B cell (primary cell): ENCODE measurements at regions not wholly inside any gene's neighbourhood (a gene's known extent, or its start where the extent isn't known, plus 50 kb on each side); places are given as distances from the start of the nearest gene placed in this dataset.

ENCODE experiments used
- ATAC-seq: fragments of 200-7000 bp; cut with Tn5 transposase; one replicate; pipeline ENCODE4 v1.10.0; 2021; ENCODE audit warnings: low read depth, mild to moderate bottlenecking, moderate number of reproducible peaks, moderate library complexity
- CTCF ChIA-PET: fragments of 350-600 bp; sonication (Branson Sonifier 250); formaldehyde crosslinking; loops from one replicate; lab custom pipeline; 2021; ENCODE audit warnings: antibody characterized with exemption, inconsistent platforms; lab: Charles Lee
- POLR2A ChIA-PET: fragments of 350-600 bp; sonication (Branson Sonifier 250); formaldehyde crosslinking; loops from one replicate; lab custom pipeline; 2021; ENCODE audit warnings: antibody characterized with exemption; lab: Charles Lee
- DNase-seq: peaks from one replicate; pipeline ENCODE4 v3.0.0; 2013
- H2AFZ ChIP-seq: 2 replicates; pipeline ENCODE4 v1.6.1; 2012; ENCODE audit warnings: mild to moderate bottlenecking, low read depth, low read length; ENCODE audit not compliant: insufficient read depth, poor library complexity, severe bottlenecking
- H3K27ac ChIP-seq, 2 donors: 1 replicate in 1 of 2; 2 replicates in 1 of 2; pipeline ENCODE4 v1.5.1; 2012 to 2013; ENCODE audit warnings: low read length in 2 of 2, mild to moderate bottlenecking in 2 of 2, moderate library complexity in 1 of 2
- H3K27me3 ChIP-seq, 4 experiments: fragments of 200-600 bp in 1 of 4; sonication (generic) in 1 of 4; replicated peaks in 1 of 4; 1 replicate in 2 of 4; 2 replicates in 2 of 4; pipeline versions ENCODE4 v1.6.1 to v1.7.0; 2013 to 2016; ENCODE audit warnings: low read length in 3 of 4, mild to moderate bottlenecking in 2 of 4, mixed read lengths in 1 of 4, moderate library complexity in 1 of 4; ENCODE audit not compliant: insufficient read depth in 4 of 4, control insufficient read depth in 3 of 4; ENCODE audit errors: control extremely low read depth in 1 of 4
- H3K36me3 ChIP-seq, 2 experiments: replicated peaks in 1 of 2; 1 replicate in 1 of 2; 2 replicates in 1 of 2; pipeline versions ENCODE4 v1.6.1 to v1.7.1; 2013; ENCODE audit warnings: low read length in 1 of 2; ENCODE audit not compliant: insufficient read depth in 2 of 2, control insufficient read depth in 1 of 2; ENCODE audit errors: control extremely low read depth in 1 of 2, extremely low read depth in 1 of 2
- H3K4me1 ChIP-seq, 2 donors: fragments of 200-600 bp in 1 of 2; sonication (generic) in 1 of 2; 1 replicate in 1 of 2; 2 replicates in 1 of 2; pipeline versions ENCODE4 v1.5.1 to v1.6.1; 2013 to 2017; ENCODE audit warnings: low read length in 2 of 2; ENCODE audit not compliant: control insufficient read depth in 2 of 2, insufficient read depth in 2 of 2
- H3K4me2 ChIP-seq: replicated peaks from 2 replicates; pipeline ENCODE3; 2012; ENCODE audit warnings: mild to moderate bottlenecking, low read depth, low read length; ENCODE audit not compliant: poor library complexity, severe bottlenecking
- H3K4me3 ChIP-seq, 5 experiments: fragments of 200-600 bp in 1 of 5; sonication (generic) in 1 of 5; 1 replicate in 3 of 5; 2 replicates in 2 of 5; pipeline versions ENCODE4 v1.5.1 to v1.7.0; 2011 to 2016; ENCODE audit warnings: low read length in 4 of 5, mild to moderate bottlenecking in 4 of 5, low read depth in 2 of 5, control low read depth in 1 of 5, moderate library complexity in 1 of 5; ENCODE audit not compliant: insufficient read depth in 1 of 5; ENCODE audit errors: control extremely low read depth in 1 of 5, extremely low read depth in 1 of 5
- H3K79me2 ChIP-seq: fragments of 200-600 bp; sonication (generic); one replicate; pipeline ENCODE4 v1.6.0; 2016; ENCODE audit warnings: low read length; ENCODE audit not compliant: control insufficient read depth, insufficient read depth
- H3K9ac ChIP-seq: fragments of 200-600 bp; sonication (generic); 2 replicates; pipeline ENCODE4 v1.6.1; 2017; ENCODE audit warnings: mild to moderate bottlenecking, low read length, moderate library complexity
- H3K9me3 ChIP-seq, 3 donors: one replicate each; pipeline versions ENCODE4 v1.6.1 to v1.7.1; 2013; ENCODE audit warnings: low read length in 2 of 3; ENCODE audit not compliant: control insufficient read depth in 2 of 3, insufficient read depth in 1 of 3; ENCODE audit errors: control extremely low read depth in 1 of 3
- H4K20me1 ChIP-seq: 2 replicates; pipeline ENCODE4 v1.6.0; 2012; ENCODE audit warnings: mild to moderate bottlenecking, low read length; ENCODE audit not compliant: insufficient read depth, control insufficient read depth, poor library complexity, severe bottlenecking
- H3K27ac Mint-ChIP-seq: one replicate; pipeline ENCODE4 v1.8.0; 2021; ENCODE audit warnings: mixed read lengths
- H3K27me3 Mint-ChIP-seq: one replicate; pipeline ENCODE4 v1.8.0; 2021; ENCODE audit warnings: mixed read lengths
- H3K4me1 Mint-ChIP-seq: one replicate; pipeline ENCODE4 v1.8.0; 2021; ENCODE audit warnings: mixed read lengths
- H3K4me3 Mint-ChIP-seq: one replicate; pipeline ENCODE4 v1.8.0; 2021; ENCODE audit warnings: mixed read lengths
- H3K9me3 Mint-ChIP-seq: one replicate; pipeline ENCODE4 v1.8.0; 2022; ENCODE audit warnings: mixed read lengths; ENCODE audit not compliant: insufficient read depth
- CTCF ChIP-seq: fragments of 200-600 bp; IDR thresholded peaks from one replicate; pipeline ENCODE4 v1.8.0; 2022; ENCODE audit warnings: antibody characterized with exemption, mild to moderate bottlenecking
- EZH2 ChIP-seq: IDR thresholded peaks from 2 replicates; pipeline ENCODE4 v1.6.1; 2012; ENCODE audit warnings: borderline replicate concordance, low read depth, mild to moderate bottlenecking, moderate library complexity, low read length; ENCODE audit not compliant: insufficient read depth, poor library complexity, severe bottlenecking
- WGBS: methylation state at CpG from one replicate; pipeline ENCODE4 v1.1.5; 2013; ENCODE audit warnings: missing lambda C conversion rate; ENCODE audit not compliant: insufficient coverage; 5-methylcytosine and 5-hydroxymethylcytosine counted together
- intact Hi-C: fragments of 100-400 bp; cut with micrococcal nuclease; formaldehyde crosslinking; loops from one replicate; pipeline ENCODE4 v1.10.0; 2022

- Histone ChIP-seq H3K9me3 (no peaks in the 10 kb centered on the region), H3K79me2 (peaks cover 76% of the 10 kb centered on the region), H3K4me3 (peak overlapping the region in 3 of 5 experiments; percentile 50 to 99 (median 82)), H3K27ac (peak overlapping the region; percentile 58 to 92), H3K27me3 (no peaks in the 10 kb centered on the region), H3K36me3 (no peaks in the 10 kb centered on the region), H4K20me1 (peaks cover 59% of the 10 kb centered on the region), H3K4me2 (peak overlapping the region; percentile 97), H3K9ac (peak overlapping the region; percentile 93), H3K4me1 (peaks cover 22 to 37% of the 10 kb centered on the region in 2 donors), H2AFZ (no peak overlapping the region)
- H3K4me1 Mint-ChIP-seq, result peaks cover 46% of the 10 kb centered on the region
- 17% methylated on average over 9 of the region's 13 CpGs for WGBS
- CTCF ChIA-PET, result interaction anchor here (0.7 to 3.3 kb wide), 9 partner anchors 9 to 78 kb away, joined by 3 to 20 read pairs (median 4); partner anchors contain the start of gene GSE1
- TF ChIP-seq CTCF (no peak), EZH2 (no peak)
- intact Hi-C loops, result loop anchor here (5.0 to 10.0 kb wide), 3 partner anchors 76 to 1827 kb away; partner anchors contain the start of genes COX4I1, EMC8 and FBXO31
- no peak for ATAC-seq
- POLR2A ChIA-PET, result interaction anchor here (1.3 to 1.8 kb wide), 3 partner anchors 54 to 198 kb away, joined by 3 to 16 read pairs (median 7); partner anchors contain the start of gene GSE1
- peak; percentile 56 for DNase-seq
- H3K4me3 Mint-ChIP-seq, result peak overlapping the region; percentile 87
- H3K27ac Mint-ChIP-seq, result peak overlapping the region; percentile 79
- H3K9me3 Mint-ChIP-seq, result no peaks in the 10 kb centered on the region
- no peaks in the 10 kb centered on the region for H3K27me3 Mint-ChIP-seq
These were observed 55.0 kb upstream of the GSE1 start for GRCh38 chr16:85557971-85558657.

GRCh38 chr16:85560932-85561247 lies 52.2 kb upstream of the GSE1 start:
- H3K27me3 Mint-ChIP-seq, result no peaks in the 10 kb centered on the region
- ATAC-seq (no peak), DNase-seq (no peak)
- Histone ChIP-seq H3K9me3 (no peaks in the 10 kb centered on the region), H3K27ac (no peak overlapping the region), H3K36me3 (no peaks in the 10 kb centered on the region), H3K27me3 (no peaks in the 10 kb centered on the region), H3K79me2 (peaks cover 96% of the 10 kb centered on the region), H3K9ac (no peak overlapping the region), H3K4me1 (peaks cover 22 to 33% of the 10 kb centered on the region in 2 donors), H4K20me1 (peaks cover 86% of the 10 kb centered on the region), H3K4me2 (no peak overlapping the region), H3K4me3 (no peak overlapping the region), H2AFZ (no peak overlapping the region)
- H3K4me1 Mint-ChIP-seq, result peaks cover 53% of the 10 kb centered on the region
- 96% methylated on average over 7 of the region's 7 CpGs for WGBS
- H3K27ac Mint-ChIP-seq, result peak overlapping the region; percentile 46
- no peak overlapping the region for H3K4me3 Mint-ChIP-seq
- ChIA-PET CTCF (interaction anchor here (1.5 to 2.0 kb wide), 2 partner anchors 12 to 140 kb away, joined by 3 to 5 read pairs; no protein-coding TSS in a partner anchor), POLR2A (interaction anchor here (1.6 kb wide), 1 partner anchor 8 kb away, joined by 5 read pairs; no protein-coding TSS in a partner anchor)
- intact Hi-C loops, result no loop called here
- no peak for TF ChIP-seq EZH2
- no peak for TF ChIP-seq CTCF
- no peaks in the 10 kb centered on the region for H3K9me3 Mint-ChIP-seq
